ENCODE measurements at regions not wholly inside any gene's neighbourhood (a gene's known extent, or its start where the extent isn't known, plus 50 kb on each side); places are given as distances from the start of the nearest gene placed in this dataset.

DNA sequence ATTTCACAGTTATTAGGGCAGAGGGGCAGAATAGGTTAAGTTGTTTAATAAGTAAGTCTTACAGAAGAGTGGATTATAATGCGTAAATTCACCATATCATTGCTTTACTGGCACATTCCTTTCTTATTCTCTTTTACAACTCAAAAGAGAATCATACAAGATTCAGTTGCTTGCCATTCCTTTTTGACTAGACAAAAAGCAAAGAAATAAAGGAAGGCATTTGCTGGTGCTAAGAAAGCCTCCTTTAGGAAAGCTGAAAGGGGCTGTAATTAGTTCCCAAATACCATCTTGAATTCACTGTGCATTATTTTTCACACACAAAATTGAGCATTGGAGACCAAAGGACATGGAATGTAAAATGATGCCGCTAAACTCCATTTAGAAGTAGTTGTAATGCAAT lies 499.3 kb downstream of the NXPH1 start:
- no peak overlapping the region for H3K27ac ChIP-seq
- TF ChIP-seq, protein P1, sequence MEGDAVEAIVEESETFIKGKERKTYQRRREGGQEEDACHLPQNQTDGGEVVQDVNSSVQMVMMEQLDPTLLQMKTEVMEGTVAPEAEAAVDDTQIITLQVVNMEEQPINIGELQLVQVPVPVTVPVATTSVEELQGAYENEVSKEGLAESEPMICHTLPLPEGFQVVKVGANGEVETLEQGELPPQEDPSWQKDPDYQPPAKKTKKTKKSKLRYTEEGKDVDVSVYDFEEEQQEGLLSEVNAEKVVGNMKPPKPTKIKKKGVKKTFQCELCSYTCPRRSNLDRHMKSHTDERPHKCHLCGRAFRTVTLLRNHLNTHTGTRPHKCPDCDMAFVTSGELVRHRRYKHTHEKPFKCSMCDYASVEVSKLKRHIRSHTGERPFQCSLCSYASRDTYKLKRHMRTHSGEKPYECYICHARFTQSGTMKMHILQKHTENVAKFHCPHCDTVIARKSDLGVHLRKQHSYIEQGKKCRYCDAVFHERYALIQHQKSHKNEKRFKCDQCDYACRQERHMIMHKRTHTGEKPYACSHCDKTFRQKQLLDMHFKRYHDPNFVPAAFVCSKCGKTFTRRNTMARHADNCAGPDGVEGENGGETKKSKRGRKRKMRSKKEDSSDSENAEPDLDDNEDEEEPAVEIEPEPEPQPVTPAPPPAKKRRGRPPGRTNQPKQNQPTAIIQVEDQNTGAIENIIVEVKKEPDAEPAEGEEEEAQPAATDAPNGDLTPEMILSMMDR (IDR thresholded peaks at IDR 0.05) = no peak
- TF ChIP-seq ZFX (IDR thresholded peaks at IDR 0.05; ENCODE audit: borderline replicate concordance) = no peak

DNA sequence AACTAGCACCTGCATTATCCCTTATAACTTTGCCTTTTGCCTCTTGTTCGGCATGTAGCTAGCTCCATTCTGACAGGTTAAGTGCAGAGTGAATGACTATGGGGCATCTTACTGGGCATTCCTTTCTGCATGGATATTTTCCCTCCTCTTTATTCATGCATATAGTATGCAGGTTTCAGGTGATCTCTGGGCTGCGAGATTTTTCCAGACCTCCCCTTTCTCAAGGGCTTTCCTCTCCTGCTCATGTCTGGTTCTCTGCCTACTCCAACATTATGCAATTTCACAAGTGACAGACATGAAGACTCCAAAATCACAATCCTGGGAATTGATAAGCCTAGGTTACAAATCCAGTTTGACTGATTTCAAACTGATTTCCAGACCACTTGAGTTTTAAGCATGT lies 503.8 kb downstream of the NXPH1 start:
- no peak overlapping the region for H3K27ac ChIP-seq
- no peak for TF ChIP-seq ZFX (IDR thresholded peaks at IDR 0.05; ENCODE audit: borderline replicate concordance)
- TF ChIP-seq, protein P1 (IDR thresholded peaks at IDR 0.05) = no peak

DNA sequence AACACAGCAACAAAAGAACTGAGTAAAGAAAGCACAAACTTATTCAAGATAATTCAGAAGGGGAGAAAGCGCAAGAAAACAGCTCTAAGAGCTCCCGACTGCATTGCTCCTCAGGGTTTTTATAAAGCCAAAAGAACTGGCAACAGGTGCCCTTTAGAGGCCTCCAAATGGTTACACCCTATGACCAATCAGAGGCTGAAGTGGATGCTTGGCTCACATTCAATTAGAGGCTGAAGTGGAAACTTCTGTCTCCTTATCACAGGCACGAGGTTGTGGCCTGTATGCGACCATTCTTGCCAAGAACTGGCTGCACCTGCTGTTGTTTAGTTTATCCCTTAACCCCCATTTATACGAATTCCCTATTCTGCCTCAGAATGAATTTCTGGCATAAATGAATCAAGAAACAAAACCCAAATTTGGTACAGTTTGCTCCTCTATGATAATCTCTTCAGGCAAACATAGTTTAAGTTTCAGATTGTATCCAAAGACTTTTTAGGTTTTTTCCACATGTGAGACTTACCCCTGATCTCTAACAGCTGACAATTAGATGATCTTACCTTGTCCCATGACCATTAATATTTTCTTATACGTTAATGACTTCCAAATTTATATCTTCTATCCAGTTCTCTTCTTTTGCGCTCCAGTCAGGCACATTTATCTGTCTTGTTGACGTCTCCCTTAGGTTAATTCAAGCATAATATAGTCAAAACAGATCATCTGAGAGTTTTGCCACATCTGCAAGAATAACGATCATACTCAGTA lies 504.8 kb downstream of the NXPH1 start:
- TF ChIP-seq, protein P1 (IDR thresholded peaks at IDR 0.05) = no peak
- TF ChIP-seq ZFX (IDR thresholded peaks at IDR 0.05; ENCODE audit: borderline replicate concordance) = no peak
- H3K27ac ChIP-seq = no peak overlapping the region

DNA sequence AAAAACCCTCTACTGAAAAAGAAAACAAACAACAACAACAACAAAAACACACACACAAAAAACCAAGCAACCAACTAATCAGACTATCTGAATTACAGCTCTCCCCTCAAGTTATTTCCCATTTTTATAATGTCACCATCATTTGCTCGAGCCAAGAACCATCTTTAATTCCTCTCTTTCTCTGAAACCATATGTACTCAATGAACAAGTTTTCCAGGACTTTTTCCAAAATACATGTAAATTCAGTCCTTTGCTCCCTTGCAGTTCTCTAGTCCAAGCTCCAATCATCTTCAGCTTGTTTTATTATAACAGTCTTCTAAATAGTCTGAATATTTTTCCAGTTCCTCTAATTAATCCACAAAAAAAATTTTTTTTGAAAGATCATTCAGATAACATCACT lies 506.0 kb downstream of the NXPH1 start:
- no peak overlapping the region for H3K27ac ChIP-seq
- TF ChIP-seq, protein P1 (IDR thresholded peaks at IDR 0.05) = no peak
- TF ChIP-seq ZFX (IDR thresholded peaks at IDR 0.05; ENCODE audit: borderline replicate concordance) = no peak

DNA sequence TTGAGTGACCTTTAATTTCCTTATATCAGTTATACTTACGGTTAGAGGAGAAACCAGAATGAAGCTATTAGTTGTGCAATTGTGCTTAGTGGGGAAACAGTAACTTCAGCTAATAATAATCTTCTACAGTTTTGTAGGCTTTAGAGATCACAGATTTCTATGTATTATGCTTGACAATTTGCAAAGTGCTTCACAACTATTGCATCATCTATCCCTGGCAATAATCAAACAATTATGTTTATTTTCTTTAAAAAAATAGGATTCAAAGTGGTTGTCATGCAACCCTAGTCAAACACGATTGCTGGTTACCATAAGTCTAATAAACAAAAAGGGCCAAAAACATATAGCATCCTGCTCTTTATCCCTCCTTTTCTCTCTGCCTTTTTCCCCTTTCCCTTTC lies 530.3 kb downstream of the NXPH1 start:
- TF ChIP-seq ZFX (IDR thresholded peaks at IDR 0.05; ENCODE audit: borderline replicate concordance) = no peak
- TF ChIP-seq, protein P1 (IDR thresholded peaks at IDR 0.05) = no peak

DNA sequence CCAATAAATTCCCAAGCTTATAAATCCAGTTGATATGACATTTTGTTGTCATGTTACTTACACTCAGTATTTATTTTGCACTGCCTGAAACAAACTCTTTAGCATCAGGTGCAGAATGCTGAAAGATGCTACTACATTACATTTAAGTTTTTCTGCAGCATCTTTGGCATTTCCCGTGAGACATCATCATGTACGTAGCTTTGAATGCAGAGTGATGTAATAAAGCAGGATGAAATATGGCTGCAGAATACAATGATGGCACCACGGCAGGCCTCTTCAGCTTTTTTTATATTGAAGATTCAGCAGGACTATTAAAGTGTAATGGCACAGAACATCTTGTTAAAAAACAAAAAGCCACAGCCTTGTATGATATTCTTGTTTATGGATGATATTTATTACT lies 531.8 kb downstream of the NXPH1 start:
- TF ChIP-seq, protein P1 (IDR thresholded peaks at IDR 0.05) = no peak
- TF ChIP-seq ZFX (IDR thresholded peaks at IDR 0.05; ENCODE audit: borderline replicate concordance) = no peak
- no peak overlapping the region for H3K27ac ChIP-seq

More for the DNA sequence above, 530.3 kb downstream of the NXPH1 start:
- H3K27ac ChIP-seq = no peak overlapping the region

DNA sequence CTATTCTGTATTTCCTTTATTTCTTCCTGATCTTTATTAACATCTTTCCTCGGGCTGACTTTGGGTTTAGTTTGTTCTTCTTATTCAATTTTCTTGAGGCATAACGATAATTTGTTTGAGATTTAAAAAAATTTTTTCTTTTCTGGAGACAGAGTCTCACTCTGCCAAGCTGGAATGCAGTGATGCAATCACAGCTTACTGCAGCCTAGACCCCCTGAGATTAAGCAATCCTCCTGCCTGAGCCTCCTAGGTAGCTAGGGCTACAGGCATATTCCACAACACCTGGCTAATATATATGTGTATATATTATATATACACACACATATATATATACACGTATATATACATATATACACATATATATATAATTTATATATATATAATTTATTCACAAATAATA lies 540.2 kb downstream of the NXPH1 start:
- TF ChIP-seq ZFX (IDR thresholded peaks at IDR 0.05; ENCODE audit: borderline replicate concordance) = no peak
- TF ChIP-seq, protein P1 (IDR thresholded peaks at IDR 0.05) = no peak
- no peak overlapping the region for H3K27ac ChIP-seq
